ENCODE measurements at regions not wholly inside any gene's neighbourhood (a gene's known extent, or its start where the extent isn't known, plus 50 kb on each side); places are given as distances from the start of the nearest gene placed in this dataset.

GRCh38 chr6:90860822-90861601 lies 274.1 kb upstream of the MAP3K7 start:
- no peak for DNase-seq (ENCODE audit: low read depth in 1 of 2, low spot score in 1 of 2)
- Histone ChIP-seq H3K27ac (replicated peaks) (no peak overlapping the region), H3K27me3 (ENCODE audit: insufficient read depth, poor library complexity, severe bottlenecking) (no peaks in the 10 kb centered on the region), H3K4me3 (replicated peaks; ENCODE audit: insufficient read depth, low read length) (no peak overlapping the region)
- no peak for TF ChIP-seq CTCF (IDR thresholded peaks at IDR 0.05; ENCODE audit: insufficient read depth, low read length)
- TF ChIP-seq POLR2AphosphoS5 (IDR thresholded peaks at IDR 0.05; ENCODE audit: low read depth): no peak
- no peak for TF ChIP-seq GABPA (IDR thresholded peaks at IDR 0.05; ENCODE audit: low read depth)
- TF ChIP-seq REST (IDR thresholded peaks at IDR 0.05; ENCODE audit: insufficient replicate concordance, low read depth): no peak

GRCh38 chr6:90859612-90860011 lies 272.7 kb upstream of the MAP3K7 start:
- TF ChIP-seq GABPA (IDR thresholded peaks at IDR 0.05; ENCODE audit: low read depth) (no peak), CTCF (IDR thresholded peaks at IDR 0.05; ENCODE audit: insufficient read depth, low read length) (no peak), SPI1 (IDR thresholded peaks at IDR 0.05; ENCODE audit: borderline replicate concordance, low read depth) (no peak)
- H3K27ac ChIP-seq (replicated peaks): no peak overlapping the region
- no peaks in the 10 kb centered on the region for H3K27me3 ChIP-seq (ENCODE audit: insufficient read depth, poor library complexity, severe bottlenecking)
- DNase-seq (ENCODE audit: low read depth in 1 of 2, low spot score in 1 of 2): no peak
- H3K4me3 ChIP-seq (replicated peaks; ENCODE audit: insufficient read depth, low read length): no peak overlapping the region

- Histone ChIP-seq H3K27me3 (ENCODE audit: insufficient read depth, poor library complexity, severe bottlenecking) (no peaks in the 10 kb centered on the region), H3K4me3 (replicated peaks; ENCODE audit: insufficient read depth, low read length) (no peak overlapping the region), H3K27ac (replicated peaks) (no peak overlapping the region)
- TF ChIP-seq POLR2AphosphoS5 (IDR thresholded peaks at IDR 0.05; ENCODE audit: low read depth) (no peak), SPI1 (IDR thresholded peaks at IDR 0.05; ENCODE audit: borderline replicate concordance, low read depth) (no peak), REST (IDR thresholded peaks at IDR 0.05; ENCODE audit: insufficient replicate concordance, low read depth) (no peak), CTCF (IDR thresholded peaks at IDR 0.05; ENCODE audit: insufficient read depth, low read length) (no peak), GABPA (IDR thresholded peaks at IDR 0.05; ENCODE audit: low read depth) (no peak)
- DNase-seq (ENCODE audit: low read depth in 1 of 2, low spot score in 1 of 2): no peak
Observed at GRCh38 chr6:90859056-90859455, 272.2 kb upstream of the MAP3K7 start.

GRCh38 chr6:90849686-90850085 lies 262.8 kb upstream of the MAP3K7 start:
- Histone ChIP-seq H3K27me3 (ENCODE audit: insufficient read depth, poor library complexity, severe bottlenecking) (peaks cover 3% of the 10 kb centered on the region), H3K27ac (replicated peaks) (no peak overlapping the region), H3K4me3 (replicated peaks; ENCODE audit: insufficient read depth, low read length) (no peak overlapping the region)
- no peak for TF ChIP-seq REST (IDR thresholded peaks at IDR 0.05; ENCODE audit: insufficient replicate concordance, low read depth)
- DNase-seq (ENCODE audit: low read depth in 1 of 2, low spot score in 1 of 2): no peak
